ENCODE measurements at regions not wholly inside any gene's neighbourhood (a gene's known extent, or its start where the extent isn't known, plus 50 kb on each side); places are given as distances from the start of the nearest gene placed in this dataset.

DNA sequence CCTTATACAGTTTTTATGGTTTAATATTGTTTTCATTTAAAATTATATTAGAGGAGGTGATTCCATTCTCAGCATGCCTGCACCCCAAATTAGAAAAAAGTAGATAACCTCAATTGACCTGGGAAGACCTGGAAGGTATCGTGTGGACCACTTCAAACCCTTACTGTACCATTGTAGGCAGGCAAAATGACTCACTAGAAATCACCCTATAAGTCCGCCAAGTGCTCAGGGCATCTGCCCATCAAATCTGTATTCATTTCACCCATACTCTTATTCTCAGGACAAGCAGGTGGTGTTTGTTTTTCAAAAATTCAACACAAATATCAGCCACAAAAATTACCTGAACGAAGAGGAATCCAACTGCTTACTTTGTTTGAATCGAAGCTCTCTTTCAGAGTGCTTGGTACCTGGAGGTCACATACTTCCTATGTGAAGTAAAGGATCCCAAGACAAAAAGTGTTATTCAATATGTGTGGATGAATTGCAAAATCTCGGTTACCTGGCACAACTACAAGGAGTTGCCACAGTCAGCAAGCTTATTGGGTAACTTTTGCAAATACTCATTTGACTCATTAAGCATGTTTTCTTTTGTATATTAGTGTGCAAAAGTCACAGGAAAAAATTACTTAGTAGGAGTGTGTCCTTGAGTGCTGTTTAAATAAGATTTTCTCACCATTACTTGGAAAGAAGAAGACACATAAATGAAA is 216.2 kb downstream of the ENC1 start:
- no peak for FAIRE-seq
- H3K36me3 ChIP-seq (ENCODE audit: control insufficient read depth, insufficient read depth, low read length) = no peaks in the 10 kb centered on the region
- peak; percentile 99 for DNase-seq (ENCODE audit: low read depth)
- no peak overlapping the region for H3K4me3 ChIP-seq (ENCODE audit: low read depth, low read length)
- TF ChIP-seq CTCF (IDR thresholded peaks at IDR 0.05; ENCODE audit: insufficient read depth, low read length, severe bottlenecking) = no peak
- H3K27me3 ChIP-seq (ENCODE audit: control insufficient read depth, insufficient read depth, low read length) = no peaks in the 10 kb centered on the region

GRCh38 chr5:74423383-74423782 is 217.1 kb downstream of the ENC1 start:
- FAIRE-seq (no peak), DNase-seq (ENCODE audit: low read depth) (no peak)
- H3K4me3 ChIP-seq (ENCODE audit: low read depth, low read length) = no peak overlapping the region
- H3K36me3 ChIP-seq (ENCODE audit: control insufficient read depth, insufficient read depth, low read length) = no peaks in the 10 kb centered on the region
- no peak for TF ChIP-seq CTCF (IDR thresholded peaks at IDR 0.05; ENCODE audit: insufficient read depth, low read length, severe bottlenecking)
- no peaks in the 10 kb centered on the region for H3K27me3 ChIP-seq (ENCODE audit: control insufficient read depth, insufficient read depth, low read length)

- no peak for DNase-seq (ENCODE audit: low read depth)
- TF ChIP-seq CTCF (IDR thresholded peaks at IDR 0.05; ENCODE audit: insufficient read depth, low read length, severe bottlenecking) = no peak
- FAIRE-seq = no peak
- no peaks in the 10 kb centered on the region for H3K36me3 ChIP-seq (ENCODE audit: control insufficient read depth, insufficient read depth, low read length)
- H3K27me3 ChIP-seq (ENCODE audit: control insufficient read depth, insufficient read depth, low read length) = no peaks in the 10 kb centered on the region
- H3K4me3 ChIP-seq (ENCODE audit: low read depth, low read length) = no peak overlapping the region
These were observed 217.9 kb downstream of the ENC1 start for GRCh38 chr5:74422671-74423070.

GRCh38 chr5:74422030-74422429 is 218.5 kb downstream of the ENC1 start:
- DNase-seq (ENCODE audit: low read depth) (no peak), FAIRE-seq (no peak)
- TF ChIP-seq CTCF (IDR thresholded peaks at IDR 0.05; ENCODE audit: insufficient read depth, low read length, severe bottlenecking) = no peak
- Histone ChIP-seq H3K4me3 (ENCODE audit: low read depth, low read length) (no peak overlapping the region), H3K36me3 (ENCODE audit: control insufficient read depth, insufficient read depth, low read length) (no peaks in the 10 kb centered on the region), H3K27me3 (ENCODE audit: control insufficient read depth, insufficient read depth, low read length) (no peaks in the 10 kb centered on the region)

DNA sequence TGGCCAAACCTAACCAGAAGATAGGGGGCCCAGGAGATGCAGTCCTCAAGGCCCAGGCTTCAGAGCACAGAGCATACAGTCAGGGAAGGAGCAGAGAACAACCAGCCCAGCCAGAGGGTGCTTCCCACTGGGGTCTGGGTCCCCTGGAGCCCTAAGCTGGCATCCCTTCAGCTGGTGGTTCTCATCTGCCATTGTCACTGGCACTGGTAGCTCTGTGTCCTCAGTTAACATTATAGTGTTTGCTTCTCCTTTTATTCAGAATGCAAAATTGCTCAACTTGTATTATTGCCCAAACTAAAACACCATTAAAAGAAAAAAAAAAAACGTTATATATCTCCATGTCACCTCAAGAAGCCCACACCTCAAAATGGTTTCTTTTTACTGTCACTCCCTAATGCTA is 219.2 kb downstream of the ENC1 start:
- no peaks in the 10 kb centered on the region for H3K36me3 ChIP-seq (ENCODE audit: control insufficient read depth, insufficient read depth, low read length)
- no peak for DNase-seq (ENCODE audit: low read depth)
- TF ChIP-seq CTCF (IDR thresholded peaks at IDR 0.05; ENCODE audit: insufficient read depth, low read length, severe bottlenecking) = no peak
- no peaks in the 10 kb centered on the region for H3K27me3 ChIP-seq (ENCODE audit: control insufficient read depth, insufficient read depth, low read length)
- no peak overlapping the region for H3K4me3 ChIP-seq (ENCODE audit: low read depth, low read length)
- FAIRE-seq = no peak

GRCh38 chr5:74420947-74421346 is 219.6 kb downstream of the ENC1 start:
- DNase-seq (ENCODE audit: low read depth) = no peak
- H3K4me3 ChIP-seq (ENCODE audit: low read depth, low read length) = no peak overlapping the region
- FAIRE-seq = no peak
- no peaks in the 10 kb centered on the region for H3K36me3 ChIP-seq (ENCODE audit: control insufficient read depth, insufficient read depth, low read length)
- no peaks in the 10 kb centered on the region for H3K27me3 ChIP-seq (ENCODE audit: control insufficient read depth, insufficient read depth, low read length)
- no peak for TF ChIP-seq CTCF (IDR thresholded peaks at IDR 0.05; ENCODE audit: insufficient read depth, low read length, severe bottlenecking)

Measured in bronchial epithelial cell (primary cell).